NB4 (cell line): ENCODE measurements at regions not wholly inside any gene's neighbourhood (a gene's known extent, or its start where the extent isn't known, plus 50 kb on each side); places are given as distances from the start of the nearest gene placed in this dataset.
A peak's percentile ranks its signal among the peaks of the same experiment; 100 is the strongest.
"Not testable (repeated sequence)": the region's sequence is repeated elsewhere in the genome, so short reads cannot be mapped to it uniquely, and the experiment has no call there.

ENCODE experiments used
- DNase-seq: peaks from one replicate; pipeline ENCODE4 v3.0.0; 2010; ENCODE audit warnings: low read depth
- H3K4me3 ChIP-seq: one replicate; pipeline ENCODE4 v1.5.1; 2011; ENCODE audit warnings: mild to moderate bottlenecking, low read depth, low read length, moderate library complexity
- CTCF ChIP-seq: IDR thresholded peaks from one replicate; pipeline ENCODE4 v1.5.1; 2012; ENCODE audit warnings: low read depth, low read length
- MAX ChIP-seq: IDR thresholded peaks from 2 replicates; pipeline ENCODE4 v1.6.1; 2011; ENCODE audit warnings: low read depth, low read length
- MYC ChIP-seq: IDR thresholded peaks from 2 replicates; pipeline ENCODE4 v1.6.1; 2011; ENCODE audit warnings: low read depth, low read length
- POLR2A ChIP-seq: IDR thresholded peaks from 2 replicates; pipeline ENCODE4 v1.6.1; 2011; ENCODE audit warnings: mild to moderate bottlenecking; ENCODE audit not compliant: insufficient read length; ENCODE audit errors: extremely low read depth

- peak; percentile 5 for DNase-seq
- no peak overlapping the region for H3K4me3 ChIP-seq
- TF ChIP-seq POLR2A (no peak), MAX (no peak), MYC (no peak), CTCF (no peak)
Measured at GRCh38 chr11:21988477-21988876, 204.4 kb upstream of the ANO5 start.

GRCh38 chr11:22001803-22002202, 191.1 kb upstream of the ANO5 start:
- not testable (repeated sequence) for H3K4me3 ChIP-seq, DNase-seq

GRCh38 chr11:22006901-22007300, 186.0 kb upstream of the ANO5 start:
- DNase-seq = no peak
- TF ChIP-seq CTCF = no peak
- no peak for TF ChIP-seq MYC
- no peak for TF ChIP-seq MAX
- no peak for TF ChIP-seq POLR2A

GRCh38 chr11:22031791-22032190, 161.1 kb upstream of the ANO5 start:
- H3K4me3 ChIP-seq = no peak overlapping the region
- DNase-seq = no peak
- TF ChIP-seq MYC = no peak
- no peak for TF ChIP-seq POLR2A
- TF ChIP-seq CTCF = no peak

More at GRCh38 chr11:22006901-22007300, 186.0 kb upstream of the ANO5 start:
- H3K4me3 ChIP-seq = no peak overlapping the region

- no peak overlapping the region for H3K4me3 ChIP-seq
- TF ChIP-seq MYC (no peak), POLR2A (no peak), MAX (no peak), CTCF (no peak)
- DNase-seq = no peak
Measured at GRCh38 chr11:22037505-22037904, 155.4 kb upstream of the ANO5 start.

GRCh38 chr11:22041039-22041438, 151.8 kb upstream of the ANO5 start:
- no peak overlapping the region for H3K4me3 ChIP-seq
- no peak for DNase-seq
- TF ChIP-seq MAX = no peak
- TF ChIP-seq MYC = no peak
- no peak for TF ChIP-seq CTCF
- TF ChIP-seq POLR2A = no peak
